OCI-LY7 (cell line): ENCODE measurements at regions not wholly inside any gene's neighbourhood (a gene's known extent, or its start where the extent isn't known, plus 50 kb on each side); places are given as distances from the start of the nearest gene placed in this dataset.

Source experiments
- BruUV-seq: library from RNA; stranded (reverse); fragments of 400-500 nt; replicated peaks from 2 replicates; lab custom pipeline; 2021; lab: Mats Ljungman, UMichigan
- CTCF ChIA-PET: fragments of 300-600 bp; sonication (Branson Sonifier 250); formaldehyde crosslinking; loops from one replicate; lab custom pipeline; 2022; ENCODE audit warnings: antibody characterized with exemption; ENCODE audit not compliant: unreplicated experiment; lab: Charles Lee
- POLR2A ChIA-PET: fragments of 300-600 bp; sonication (Branson Sonifier 250); formaldehyde crosslinking; loops from one replicate; lab custom pipeline; 2022; ENCODE audit warnings: antibody characterized with exemption; lab: Charles Lee
- DNase-seq: peaks from one replicate; pipeline ENCODE4 v3.0.0-alpha.2; 2015; ENCODE audit warnings: low spot score
- H2AFZ ChIP-seq: fragments of 200-600 bp; sonication (generic), shearing (Covaris generic); 2 replicates; pipeline ENCODE4 v1.6.1; 2014; ENCODE audit warnings: mild to moderate bottlenecking, antibody characterized with exemption, low read length, moderate library complexity
- H3K27ac ChIP-seq: fragments of 200-600 bp; sonication (generic); 2 replicates; pipeline ENCODE4 v1.5.1; 2014; ENCODE audit warnings: mixed run types, low read depth, mild to moderate bottlenecking, moderate library complexity, low read length, inconsistent platforms; ENCODE audit not compliant: poor library complexity, severe bottlenecking
- H3K36me3 ChIP-seq: fragments of 200-600 bp; sonication (generic); 2 replicates; pipeline ENCODE4 v1.6.1; 2014; ENCODE audit warnings: mild to moderate bottlenecking, antibody characterized with exemption, low read length, moderate library complexity, mixed read lengths; ENCODE audit not compliant: insufficient read depth
- H3K4me1 ChIP-seq: fragments of 200-600 bp; sonication (generic); 2 replicates; pipeline ENCODE4 v1.5.1; 2014; ENCODE audit warnings: mild to moderate bottlenecking, low read length; ENCODE audit not compliant: insufficient read depth, poor library complexity, severe bottlenecking
- H3K4me2 ChIP-seq: fragments of 200-600 bp; sonication (generic); 2 replicates; pipeline ENCODE4 v1.6.1; 2014; ENCODE audit warnings: mild to moderate bottlenecking, low read length
- H3K4me3 ChIP-seq: fragments of 200-600 bp; sonication (generic); 2 replicates; pipeline ENCODE4 v1.5.1; 2014; ENCODE audit warnings: mild to moderate bottlenecking, low read depth, low read length; ENCODE audit not compliant: poor library complexity, severe bottlenecking
- H3K79me2 ChIP-seq: fragments of 200-600 bp; sonication (generic); 2 replicates; pipeline ENCODE4 v1.6.1; 2016; ENCODE audit warnings: low read depth, mild to moderate bottlenecking, low read length, moderate library complexity, mixed read lengths; ENCODE audit not compliant: insufficient read depth
- H3K9me2 ChIP-seq: fragments of 200-600 bp; sonication (generic); 2 replicates; pipeline ENCODE4 v1.6.1; 2016; ENCODE audit warnings: mild to moderate bottlenecking, low read length, mixed read lengths; ENCODE audit not compliant: insufficient read depth
- H3K9me3 ChIP-seq: fragments of 200-600 bp; sonication (generic); 2 replicates; pipeline ENCODE4 v1.6.1; 2014; ENCODE audit warnings: mild to moderate bottlenecking, mixed run types, low read length, mixed read lengths
- H4K20me1 ChIP-seq: fragments of 200-600 bp; sonication (generic); 2 replicates; pipeline ENCODE4 v1.6.1; 2014; ENCODE audit warnings: mild to moderate bottlenecking, antibody characterized with exemption, low read length, moderate library complexity, mixed read lengths; ENCODE audit not compliant: insufficient read depth
- CTCF ChIP-seq: fragments of 200-600 bp; sonication (generic); conservative IDR thresholded peaks from 2 replicates; pipeline ENCODE4 v1.5.1; 2014; ENCODE audit warnings: mild to moderate bottlenecking, antibody characterized with exemption, low read length, moderate library complexity, mixed read lengths
- EZH2phosphoT487 ChIP-seq: fragments of 200-600 bp; sonication (generic); IDR thresholded peaks from 2 replicates; pipeline ENCODE4 v1.6.1; 2018; ENCODE audit warnings: low read depth, borderline replicate concordance, mild to moderate bottlenecking, mixed run types, antibody characterized with exemption, low read length, moderate library complexity, mixed read lengths
- intact Hi-C: fragments of 100-400 bp; cut with micrococcal nuclease; formaldehyde crosslinking; loops from one replicate; pipeline ENCODE4 v1.10.0; 2022; ENCODE audit not compliant: unreplicated experiment

GRCh38 chr17:53490447-53490968 is 332.2 kb upstream of the KIF2B start:
- Histone ChIP-seq H2AFZ (no peak overlapping the region), H4K20me1 (no peaks in the 10 kb centered on the region), H3K9me3 (no peaks in the 10 kb centered on the region), H3K79me2 (no peaks in the 10 kb centered on the region), H3K4me3 (no peak overlapping the region), H3K4me2 (no peak overlapping the region), H3K4me1 (no peaks in the 10 kb centered on the region), H3K27ac (no peak overlapping the region), H3K9me2 (no peaks in the 10 kb centered on the region), H3K36me3 (no peaks in the 10 kb centered on the region)
- ChIA-PET POLR2A (interaction anchor here (0.5 kb wide), 1 partner anchor 9 kb away, joined by 3 read pairs; no protein-coding TSS in a partner anchor), CTCF (no interaction called here)
- no peak for DNase-seq
- intact Hi-C loops: no loop called here
- BruUV-seq: no TSS peak
- TF ChIP-seq CTCF (no peak), EZH2phosphoT487 (no peak)

GRCh38 chr17:53483704-53484103 is 339.0 kb upstream of the KIF2B start:
- Histone ChIP-seq H3K4me1 (no peaks in the 10 kb centered on the region), H3K4me3 (no peak overlapping the region), H3K9me2 (no peaks in the 10 kb centered on the region), H3K79me2 (no peaks in the 10 kb centered on the region; the same call in 1 of the 2 replicates), H3K4me2 (no peak overlapping the region), H3K27ac (no peak overlapping the region), H3K9me3 (no peaks in the 10 kb centered on the region), H4K20me1 (no peaks in the 10 kb centered on the region), H3K36me3 (no peaks in the 10 kb centered on the region), H2AFZ (no peak overlapping the region)
- POLR2A ChIA-PET: no interaction called here
- no TSS peak for BruUV-seq
- intact Hi-C loops: no loop called here
- DNase-seq: no peak
- TF ChIP-seq CTCF: no peak
- TF ChIP-seq EZH2phosphoT487: no peak
- CTCF ChIA-PET: no interaction called here

- Histone ChIP-seq H3K9me2 (no peaks in the 10 kb centered on the region), H3K4me2 (no peak overlapping the region), H3K9me3 (no peaks in the 10 kb centered on the region), H3K27ac (no peak overlapping the region), H3K79me2 (no peaks in the 10 kb centered on the region), H3K36me3 (no peaks in the 10 kb centered on the region), H3K4me1 (no peaks in the 10 kb centered on the region), H2AFZ (no peak overlapping the region), H4K20me1 (no peaks in the 10 kb centered on the region), H3K4me3 (no peak overlapping the region)
- TF ChIP-seq EZH2phosphoT487 (no peak), CTCF (no peak)
- POLR2A ChIA-PET: interaction anchor here (0.6 kb wide), 1 partner anchor 262 kb away, joined by 3 read pairs; no protein-coding TSS in a partner anchor
- DNase-seq: no peak
- CTCF ChIA-PET: no interaction called here
- no TSS peak for BruUV-seq
- intact Hi-C loops: no loop called here
Measured at GRCh38 chr17:53475002-53475401, 347.7 kb upstream of the KIF2B start.
